GM19025 (cell line): ENCODE measurements at regions not wholly inside any gene's neighbourhood (a gene's known extent, or its start where the extent isn't known, plus 50 kb on each side); places are given as distances from the start of the nearest gene placed in this dataset.
"Not testable (repeated sequence)": the region's sequence is repeated elsewhere in the genome, so short reads cannot be mapped to it uniquely, and the experiment has no call there.

Source experiments
- ATAC-seq: cut with Tn5 transposase; IDR thresholded peaks from one replicate; pipeline ENCODE4 v1.9.1; 2021; ENCODE audit warnings: mild to moderate bottlenecking, low read depth, moderate library complexity; ENCODE audit not compliant: unreplicated experiment

DNA sequence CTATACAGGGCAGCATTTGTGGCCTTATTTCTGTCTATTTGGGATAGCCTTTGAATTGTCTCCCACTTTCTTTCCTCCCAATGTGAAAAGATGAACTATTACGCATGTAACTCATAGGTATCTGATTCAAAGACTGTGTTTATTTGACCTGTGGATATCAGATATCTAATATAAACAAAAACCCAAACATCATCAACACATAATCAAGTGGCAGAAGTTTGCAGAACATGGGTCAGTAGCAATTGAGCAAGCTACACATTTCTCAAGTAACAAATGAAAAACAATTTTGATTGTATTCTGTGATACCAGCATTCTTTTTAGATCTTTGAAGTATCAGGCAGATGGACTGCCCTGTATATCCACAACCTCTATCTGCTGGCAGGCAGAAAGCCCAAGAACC, 490.5 kb upstream of the ADGRL2 start:
- no peak for ATAC-seq

GRCh38 chr1:81308191-81308590, 492.5 kb upstream of the ADGRL2 start:
- no peak for ATAC-seq

GRCh38 chr1:81307786-81308185, 492.9 kb upstream of the ADGRL2 start:
- ATAC-seq: no peak

DNA sequence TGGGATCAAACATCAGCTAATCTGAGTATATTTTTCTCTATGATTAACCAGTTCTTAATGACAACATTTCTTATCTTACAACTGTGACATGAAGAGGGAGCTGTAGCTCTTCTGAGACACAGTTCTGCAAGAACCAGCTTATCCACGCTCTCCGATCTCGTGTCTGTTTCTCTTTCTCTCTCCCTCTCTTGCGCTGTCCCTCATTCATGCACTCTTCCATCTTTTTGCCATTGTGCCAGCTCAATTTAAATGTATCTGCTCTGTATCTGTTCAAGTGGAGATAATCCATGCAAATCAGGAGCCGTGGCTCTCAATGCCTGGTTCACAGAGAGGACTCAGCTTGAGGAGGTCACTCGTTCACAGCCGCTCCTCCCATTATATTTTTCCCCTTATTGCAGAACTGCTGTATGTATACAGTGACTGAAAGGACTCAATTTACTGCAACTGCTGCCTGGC, 494.7 kb upstream of the ADGRL2 start:
- ATAC-seq: no peak

GRCh38 chr1:81304187-81304586, 496.5 kb upstream of the ADGRL2 start:
- no peak for ATAC-seq

GRCh38 chr1:81299892-81300291, 500.8 kb upstream of the ADGRL2 start:
- no peak for ATAC-seq

GRCh38 chr1:81298266-81298665, 502.5 kb upstream of the ADGRL2 start:
- no peak for ATAC-seq

DNA sequence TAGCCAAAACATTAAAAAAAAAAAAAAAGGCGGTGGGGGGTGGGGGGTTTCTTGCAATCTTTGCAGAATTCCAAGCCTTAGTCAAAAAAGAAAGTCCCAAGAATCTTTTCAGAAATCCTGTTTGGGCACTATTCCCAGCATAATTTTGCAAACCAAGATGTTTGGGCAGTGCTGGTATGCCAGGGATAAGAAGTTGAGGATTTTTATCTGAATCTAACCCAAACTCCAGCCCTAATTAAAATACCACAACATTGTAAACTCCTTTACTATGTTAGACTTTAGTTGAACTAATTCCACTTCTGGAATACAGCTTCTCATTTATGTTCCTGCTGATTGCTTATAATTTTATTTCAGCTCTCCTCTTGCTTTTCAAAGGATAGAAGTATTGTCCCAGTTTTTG, 504.1 kb upstream of the ADGRL2 start:
- no peak for ATAC-seq

GRCh38 chr1:81290326-81290725, 510.4 kb upstream of the ADGRL2 start:
- no peak for ATAC-seq

DNA sequence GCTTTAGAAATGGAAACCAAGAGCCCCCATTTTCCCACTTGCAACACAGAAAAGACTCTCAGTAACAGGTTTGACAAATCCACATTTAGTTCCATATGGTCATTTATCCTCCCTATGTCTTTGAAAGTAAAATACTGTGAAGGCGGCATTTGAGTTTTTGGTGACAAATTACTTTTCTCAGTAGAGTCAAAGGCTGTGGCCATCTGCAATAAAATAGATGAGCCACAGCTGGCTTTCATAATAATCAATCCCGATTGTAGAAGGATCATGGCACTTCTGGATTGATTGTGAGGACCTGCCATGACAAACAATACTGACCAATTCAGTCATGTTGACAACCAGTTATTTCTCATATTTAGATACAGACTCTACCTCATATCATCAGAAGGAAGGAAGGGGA, 512.0 kb upstream of the ADGRL2 start:
- no peak for ATAC-seq

GRCh38 chr1:81287411-81288080, 513.2 kb upstream of the ADGRL2 start:
- ATAC-seq: no peak

- no peak for ATAC-seq
Observed at GRCh38 chr1:81270051-81270450, 530.7 kb upstream of the ADGRL2 start.

- no peak for ATAC-seq
Observed at GRCh38 chr1:81264976-81265375, 535.8 kb upstream of the ADGRL2 start.

DNA sequence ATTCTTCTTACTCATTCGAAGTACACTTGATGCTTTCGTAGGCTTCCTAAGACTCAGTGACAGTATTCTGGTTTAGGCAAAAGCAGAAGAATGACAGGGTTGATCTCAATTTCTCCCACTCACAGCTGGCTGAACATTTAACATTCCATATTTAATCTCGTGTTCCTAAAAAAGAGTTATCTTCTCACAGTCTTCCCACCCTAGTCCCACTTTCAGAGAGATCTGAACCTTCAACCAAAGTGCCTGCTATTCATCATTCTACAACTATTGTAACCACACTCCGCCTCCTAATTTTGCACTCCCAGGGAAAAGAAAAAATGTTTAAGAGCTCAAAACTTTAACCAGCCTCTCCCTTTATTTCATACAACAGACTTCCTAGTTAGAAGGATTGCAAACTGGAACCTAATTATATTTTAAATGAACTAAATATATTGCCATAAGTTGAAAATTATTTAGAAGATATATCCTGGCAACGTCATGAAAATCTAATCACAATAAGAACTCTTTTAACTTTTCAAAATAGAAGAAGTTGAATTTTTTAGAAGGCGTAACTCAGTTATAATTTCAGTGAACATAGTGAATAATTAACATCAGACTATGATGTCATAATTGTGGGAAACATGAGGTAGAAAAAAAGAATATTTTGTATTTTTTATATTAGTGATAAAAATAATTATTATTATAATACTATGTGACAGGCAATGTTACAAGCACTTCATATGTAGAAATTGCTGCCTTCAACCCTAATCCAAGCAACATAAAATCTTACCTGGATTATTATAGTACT, 540.9 kb upstream of the ADGRL2 start:
- ATAC-seq: no peak

DNA sequence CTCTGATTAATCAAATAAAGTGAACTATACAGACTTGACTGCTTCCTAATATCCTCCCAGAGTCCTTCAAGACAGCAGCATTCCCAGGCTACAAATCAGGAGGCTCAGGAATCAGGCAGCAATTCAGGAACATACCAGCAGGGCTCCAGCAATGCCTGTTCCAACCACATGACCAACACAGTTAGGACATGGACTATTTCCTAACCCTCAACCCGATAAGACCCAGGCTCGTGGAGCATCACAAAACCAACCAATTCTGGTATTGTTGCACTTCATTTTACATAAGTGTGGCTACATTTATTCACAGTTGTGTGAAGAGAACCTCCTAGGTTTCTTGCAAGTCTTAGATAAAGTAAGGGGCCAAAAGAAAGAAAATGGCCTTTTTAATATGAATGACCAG, 546.2 kb upstream of the ADGRL2 start:
- ATAC-seq: no peak

DNA sequence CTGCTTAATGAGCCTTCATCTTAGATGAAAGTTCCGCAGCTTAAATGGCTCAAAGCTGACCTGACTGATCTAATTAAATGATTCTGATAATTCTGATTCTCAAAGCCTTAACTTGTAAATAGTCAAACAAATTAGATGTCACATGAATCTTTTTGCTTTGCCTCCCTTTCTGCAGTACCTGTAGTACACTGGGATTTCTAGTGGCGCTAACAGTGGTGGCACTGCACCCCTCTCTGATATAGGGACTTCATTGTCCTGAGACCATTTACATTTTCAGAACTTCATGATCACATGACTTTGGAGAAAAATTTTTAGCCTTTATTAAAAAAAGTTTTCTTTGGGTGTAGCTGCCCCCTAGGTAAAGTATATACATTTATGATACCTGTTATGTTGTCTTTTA, 546.7 kb upstream of the ADGRL2 start:
- no peak for ATAC-seq

DNA sequence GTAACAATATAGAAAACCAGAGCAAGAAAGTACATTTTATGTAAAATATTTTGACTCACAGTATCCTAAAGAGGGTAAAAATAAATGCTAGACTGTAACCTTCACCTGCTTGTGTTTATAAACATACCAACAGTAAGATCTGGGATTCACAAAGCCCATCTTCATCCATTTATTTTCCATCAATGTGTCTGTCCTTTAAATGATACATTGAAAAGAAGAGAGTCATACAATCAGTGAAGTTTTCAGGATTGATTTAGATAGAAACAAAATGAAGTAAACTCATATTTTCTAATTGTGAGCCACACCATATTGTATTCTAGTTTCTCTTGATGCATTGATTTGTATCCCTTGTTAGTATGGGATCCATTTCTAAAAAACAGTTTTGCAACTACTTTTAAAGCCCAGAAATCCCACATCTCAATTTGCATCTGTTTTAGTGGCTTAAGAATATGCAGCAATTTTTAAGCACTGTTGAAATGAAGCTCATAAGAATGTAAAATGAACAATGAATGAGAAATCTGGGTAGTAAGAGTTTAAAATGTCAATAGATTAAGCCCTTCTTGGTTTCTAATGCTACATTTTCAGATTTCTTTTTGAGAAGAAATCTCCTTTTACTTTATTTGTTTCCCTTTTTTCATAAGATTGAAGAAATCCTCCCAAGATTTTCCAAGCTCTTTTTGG, 548.1 kb upstream of the ADGRL2 start:
- ATAC-seq: no peak

GRCh38 chr1:81250825-81251224, 549.9 kb upstream of the ADGRL2 start:
- not testable (repeated sequence) for ATAC-seq

GRCh38 chr1:81245084-81245715, 555.5 kb upstream of the ADGRL2 start:
- ATAC-seq: not testable (repeated sequence)

- ATAC-seq: not testable (repeated sequence)
Observed at GRCh38 chr1:81244612-81245011, 556.1 kb upstream of the ADGRL2 start.

DNA sequence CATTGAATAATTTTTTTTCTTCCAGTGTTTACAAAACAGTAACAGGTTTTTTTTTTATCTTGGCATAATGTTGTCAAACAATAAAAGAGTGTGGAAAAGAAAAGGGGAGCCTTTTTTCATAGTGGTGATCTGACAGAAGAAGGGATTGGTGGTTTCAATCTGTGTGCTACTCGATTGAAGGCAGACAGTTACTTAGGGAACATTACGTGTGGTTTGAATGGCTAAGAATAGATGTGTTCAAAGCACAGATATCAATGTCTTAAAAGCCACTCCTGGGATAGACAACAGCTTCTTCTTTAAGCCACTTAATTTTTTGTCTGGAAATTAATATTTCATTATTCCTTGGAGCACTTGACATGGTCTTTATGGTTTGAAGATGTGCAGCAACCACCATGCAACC, 558.6 kb upstream of the ADGRL2 start:
- ATAC-seq: no peak
